GM12864 (cell line): ENCODE measurements at regions not wholly inside any gene's neighbourhood (a gene's known extent, or its start where the extent isn't known, plus 50 kb on each side); places are given as distances from the start of the nearest gene placed in this dataset.

Experiments used
- DNase-seq: peaks from one replicate; pipeline ENCODE4 v3.0.0-alpha.2; 2011; ENCODE audit warnings: low read depth
- H3K4me3 ChIP-seq: 2 replicates; pipeline ENCODE4 v1.5.1; 2011; ENCODE audit warnings: mild to moderate bottlenecking, low read depth, low read length, control low read depth
- CTCF ChIP-seq: IDR thresholded peaks from 2 replicates; pipeline ENCODE4 v1.5.1; 2011; ENCODE audit warnings: low read depth, mild to moderate bottlenecking, moderate library complexity, low read length, control low read depth, inconsistent platforms; ENCODE audit errors: missing control alignments

GRCh38 chr1:8205771-8206170 is 112.1 kb upstream of the SLC45A1 start:
- H3K4me3 ChIP-seq = no peak overlapping the region
- no peak for TF ChIP-seq CTCF
- no peak for DNase-seq

GRCh38 chr1:8204826-8205225 is 113.1 kb upstream of the SLC45A1 start:
- no peak for DNase-seq
- H3K4me3 ChIP-seq = no peak overlapping the region
- TF ChIP-seq CTCF = no peak

- no peak for TF ChIP-seq CTCF
- no peak overlapping the region for H3K4me3 ChIP-seq
- DNase-seq = no peak
Measured at GRCh38 chr1:8203551-8203950, 114.4 kb upstream of the SLC45A1 start.

- no peak overlapping the region for H3K4me3 ChIP-seq
- DNase-seq = no peak
- TF ChIP-seq CTCF = no peak
Measured at GRCh38 chr1:8203056-8203455, 114.9 kb upstream of the SLC45A1 start.

- no peak overlapping the region for H3K4me3 ChIP-seq
- no peak for DNase-seq
- TF ChIP-seq CTCF = no peak
Measured at GRCh38 chr1:8202182-8202905, 115.6 kb upstream of the SLC45A1 start.

GRCh38 chr1:8201331-8201861 is 116.5 kb upstream of the SLC45A1 start:
- TF ChIP-seq CTCF = no peak
- no peak for DNase-seq
- H3K4me3 ChIP-seq = no peak overlapping the region

- no peak for TF ChIP-seq CTCF
- DNase-seq = no peak
- H3K4me3 ChIP-seq = no peak overlapping the region
Measured at GRCh38 chr1:8200317-8201115, 117.4 kb upstream of the SLC45A1 start.
